SK-N-SH treated with all-trans-retinoic acid at 6 μM for 48 hours (cell line): ENCODE measurements at regions not wholly inside any gene's neighbourhood (a gene's known extent, or its start where the extent isn't known, plus 50 kb on each side); places are given as distances from the start of the nearest gene placed in this dataset.

Source experiments
- ATAC-seq: fragments of 200-7000 bp; cut with Tn5 transposase; 3 replicates; pipeline ENCODE4 v1.9.1; 2020; ENCODE audit warnings: mild to moderate bottlenecking, moderate library complexity
- ARNTL ChIP-seq: fragments of 450-650 bp; formaldehyde crosslinking; IDR thresholded peaks from 2 replicates; pipeline ENCODE4 v1.5.0; 2020; ENCODE audit warnings: low read depth, mild to moderate bottlenecking, moderate library complexity, borderline replicate concordance
- BACH2 ChIP-seq: fragments of 250-450 bp; sonication (Bioruptor Pico); IDR thresholded peaks from 2 replicates; pipeline ENCODE4 v1.9.0; 2021; ENCODE audit warnings: mild to moderate bottlenecking, borderline replicate concordance
- CREB5 ChIP-seq: fragments of 250-450 bp; sonication (Bioruptor Pico); IDR thresholded peaks from 2 replicates; pipeline ENCODE4 v1.5.1; 2020; ENCODE audit warnings: low read depth, mild to moderate bottlenecking, moderate library complexity
- CSRNP3 ChIP-seq: fragments of 250-450 bp; sonication (Bioruptor Pico); IDR thresholded peaks from 2 replicates; pipeline ENCODE4 v1.5.1; 2021; ENCODE audit warnings: mild to moderate bottlenecking, moderate library complexity
- GLIS3 ChIP-seq: fragments of 250-450 bp; sonication (Bioruptor Pico); IDR thresholded peaks from 2 replicates; pipeline ENCODE4 v1.5.0; 2020; ENCODE audit warnings: mild to moderate bottlenecking, moderate library complexity
- ISL1 ChIP-seq: fragments of 250-450 bp; sonication (Bioruptor Pico); IDR thresholded peaks from 2 replicates; pipeline ENCODE4 v2.1.2; 2022; ENCODE audit warnings: mild to moderate bottlenecking, moderate library complexity
- OSR1 ChIP-seq: fragments of 250-450 bp; sonication (Bioruptor Pico); IDR thresholded peaks from 2 replicates; pipeline ENCODE4 v1.8.0; 2022; ENCODE audit warnings: moderate library complexity, mild to moderate bottlenecking, inconsistent platforms
- PPARA ChIP-seq: fragments of 250-450 bp; sonication (Bioruptor Pico); IDR thresholded peaks from 2 replicates; pipeline ENCODE4 v1.5.0; 2020; ENCODE audit warnings: mild to moderate bottlenecking, borderline replicate concordance
- RARB ChIP-seq: fragments of 250-450 bp; sonication (Bioruptor Pico); IDR thresholded peaks from 2 replicates; pipeline ENCODE4 v1.8.0; 2021; ENCODE audit warnings: mild to moderate bottlenecking, moderate library complexity
- SNAI2 ChIP-seq: fragments of 250-450 bp; sonication (Bioruptor Pico); IDR thresholded peaks from 2 replicates; pipeline ENCODE4 v1.5.0; 2020; ENCODE audit warnings: mild to moderate bottlenecking, moderate library complexity
- TCF4 ChIP-seq: fragments of 250-450 bp; sonication (Bioruptor Pico); IDR thresholded peaks from 2 replicates; pipeline ENCODE4 v1.8.0; 2021; ENCODE audit warnings: mild to moderate bottlenecking, moderate library complexity, borderline replicate concordance
- TOX ChIP-seq: fragments of 250-450 bp; sonication (Bioruptor Pico); IDR thresholded peaks from 2 replicates; pipeline ENCODE4 v1.8.0; 2021; ENCODE audit warnings: mild to moderate bottlenecking, moderate library complexity, borderline replicate concordance
- TSHZ2 ChIP-seq: fragments of 250-450 bp; sonication (Bioruptor Pico); IDR thresholded peaks from 2 replicates; pipeline ENCODE4 v1.5.0; 2020; ENCODE audit warnings: mild to moderate bottlenecking, moderate library complexity
- ZC3H10 ChIP-seq: fragments of 250-450 bp; sonication (Bioruptor Pico); IDR thresholded peaks from 2 replicates; pipeline ENCODE4 v1.5.1; 2021; ENCODE audit warnings: mild to moderate bottlenecking, moderate library complexity
- ZFP3 ChIP-seq: fragments of 250-450 bp; sonication (Bioruptor Pico); IDR thresholded peaks from 2 replicates; pipeline ENCODE4 v1.5.0; 2020; ENCODE audit warnings: mild to moderate bottlenecking, moderate library complexity
- ZNF565 ChIP-seq: fragments of 450-650 bp; formaldehyde crosslinking; conservative IDR thresholded peaks from 2 replicates; pipeline ENCODE4 v1.5.0; 2020; ENCODE audit warnings: low read depth, mild to moderate bottlenecking, moderate library complexity
- ZNF70 ChIP-seq: fragments of 450-650 bp; formaldehyde crosslinking; IDR thresholded peaks from 2 replicates; pipeline ENCODE4 v1.5.0; 2020; ENCODE audit warnings: mild to moderate bottlenecking, moderate library complexity
- ZNF8 ChIP-seq: fragments of 450-650 bp; formaldehyde crosslinking; IDR thresholded peaks from 2 replicates; pipeline ENCODE4 v1.5.0; 2020; ENCODE audit warnings: mild to moderate bottlenecking, moderate library complexity
- TF ChIP-seq, protein P1 (sequence below): fragments of 250-450 bp; sonication (Bioruptor Pico); IDR thresholded peaks from 2 replicates; pipeline ENCODE4 v1.8.0; 2020; ENCODE audit warnings: mild to moderate bottlenecking, moderate library complexity, borderline replicate concordance
- TF ChIP-seq, protein P2 (sequence below): fragments of 250-450 bp; sonication (Bioruptor Pico); IDR thresholded peaks from 2 replicates; pipeline ENCODE4 v1.8.0; 2021; ENCODE audit warnings: low read depth, mild to moderate bottlenecking, moderate library complexity, borderline replicate concordance

GRCh38 chr10:29140151-29140550 is 148.7 kb upstream of the LYZL1 start:
- TF ChIP-seq, protein P1, sequence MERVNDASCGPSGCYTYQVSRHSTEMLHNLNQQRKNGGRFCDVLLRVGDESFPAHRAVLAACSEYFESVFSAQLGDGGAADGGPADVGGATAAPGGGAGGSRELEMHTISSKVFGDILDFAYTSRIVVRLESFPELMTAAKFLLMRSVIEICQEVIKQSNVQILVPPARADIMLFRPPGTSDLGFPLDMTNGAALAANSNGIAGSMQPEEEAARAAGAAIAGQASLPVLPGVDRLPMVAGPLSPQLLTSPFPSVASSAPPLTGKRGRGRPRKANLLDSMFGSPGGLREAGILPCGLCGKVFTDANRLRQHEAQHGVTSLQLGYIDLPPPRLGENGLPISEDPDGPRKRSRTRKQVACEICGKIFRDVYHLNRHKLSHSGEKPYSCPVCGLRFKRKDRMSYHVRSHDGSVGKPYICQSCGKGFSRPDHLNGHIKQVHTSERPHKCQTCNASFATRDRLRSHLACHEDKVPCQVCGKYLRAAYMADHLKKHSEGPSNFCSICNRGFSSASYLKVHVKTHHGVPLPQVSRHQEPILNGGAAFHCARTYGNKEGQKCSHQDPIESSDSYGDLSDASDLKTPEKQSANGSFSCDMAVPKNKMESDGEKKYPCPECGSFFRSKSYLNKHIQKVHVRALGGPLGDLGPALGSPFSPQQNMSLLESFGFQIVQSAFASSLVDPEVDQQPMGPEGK (CRISPR knock-in tag): no peak
- no peak for TF ChIP-seq TSHZ2 (CRISPR knock-in tag)
- TF ChIP-seq TCF4 (CRISPR knock-in tag): no peak
- TF ChIP-seq ZNF70 (CRISPR knock-in tag): no peak
- TF ChIP-seq ZNF8 (CRISPR knock-in tag): no peak
- TF ChIP-seq ZFP3: no peak
- TF ChIP-seq, protein P2, sequence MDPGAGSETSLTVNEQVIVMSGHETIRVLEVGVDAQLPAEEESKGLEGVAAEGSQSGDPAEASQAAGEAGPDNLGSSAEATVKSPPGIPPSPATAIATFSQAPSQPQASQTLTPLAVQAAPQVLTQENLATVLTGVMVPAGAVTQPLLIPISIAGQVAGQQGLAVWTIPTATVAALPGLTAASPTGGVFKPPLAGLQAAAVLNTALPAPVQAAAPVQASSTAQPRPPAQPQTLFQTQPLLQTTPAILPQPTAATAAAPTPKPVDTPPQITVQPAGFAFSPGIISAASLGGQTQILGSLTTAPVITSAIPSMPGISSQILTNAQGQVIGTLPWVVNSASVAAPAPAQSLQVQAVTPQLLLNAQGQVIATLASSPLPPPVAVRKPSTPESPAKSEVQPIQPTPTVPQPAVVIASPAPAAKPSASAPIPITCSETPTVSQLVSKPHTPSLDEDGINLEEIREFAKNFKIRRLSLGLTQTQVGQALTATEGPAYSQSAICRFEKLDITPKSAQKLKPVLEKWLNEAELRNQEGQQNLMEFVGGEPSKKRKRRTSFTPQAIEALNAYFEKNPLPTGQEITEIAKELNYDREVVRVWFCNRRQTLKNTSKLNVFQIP (CRISPR knock-in tag): no peak
- no peak for TF ChIP-seq BACH2 (CRISPR knock-in tag)
- TF ChIP-seq OSR1 (CRISPR knock-in tag): no peak
- no peak for TF ChIP-seq ARNTL (CRISPR knock-in tag)
- no peak for TF ChIP-seq ZNF565 (CRISPR knock-in tag)
- TF ChIP-seq ISL1 (CRISPR knock-in tag): no peak
- no peak for TF ChIP-seq RARB (CRISPR knock-in tag)
- no peak for TF ChIP-seq CREB5 (CRISPR knock-in tag)
- TF ChIP-seq CSRNP3 (CRISPR knock-in tag): no peak
- no peak for TF ChIP-seq GLIS3 (CRISPR knock-in tag)
- no peak for TF ChIP-seq SNAI2
- no peak for ATAC-seq

DNA sequence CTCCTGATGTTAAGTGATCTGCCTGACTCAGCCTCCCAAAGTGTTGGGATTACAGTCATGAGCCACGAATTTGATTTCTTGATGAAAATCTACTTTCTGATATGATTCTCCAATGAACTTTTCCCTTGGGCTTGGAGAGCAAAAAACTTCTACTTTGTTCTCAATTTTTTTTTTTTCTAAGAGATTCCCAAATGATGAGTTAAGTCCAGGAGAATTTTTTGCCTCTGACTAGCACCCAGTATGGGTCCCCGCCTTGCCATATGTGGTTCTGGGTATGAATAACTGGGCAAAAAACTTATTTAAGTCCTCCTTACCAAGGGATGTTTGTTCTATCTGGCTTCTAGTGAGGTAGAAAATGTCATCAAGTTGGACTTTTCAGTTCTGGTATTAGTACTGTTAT is 147.9 kb upstream of the LYZL1 start:
- peak; percentile 84 for ATAC-seq
- TF ChIP-seq CSRNP3 (CRISPR knock-in tag): no peak
- no peak for TF ChIP-seq TSHZ2 (CRISPR knock-in tag)
- no peak for TF ChIP-seq ZC3H10 (CRISPR knock-in tag)
- no peak for TF ChIP-seq TCF4 (CRISPR knock-in tag)
- TF ChIP-seq, protein P1 (CRISPR knock-in tag): no peak
- no peak for TF ChIP-seq BACH2 (CRISPR knock-in tag)
- TF ChIP-seq CREB5 (CRISPR knock-in tag): no peak
- TF ChIP-seq PPARA (CRISPR knock-in tag): no peak
- no peak for TF ChIP-seq ZNF8 (CRISPR knock-in tag)
- TF ChIP-seq ARNTL (CRISPR knock-in tag): no peak
- TF ChIP-seq TOX (CRISPR knock-in tag): no peak
- no peak for TF ChIP-seq SNAI2
